DMS 273 (cell line): ENCODE measurements at regions not wholly inside any gene's neighbourhood (a gene's known extent, or its start where the extent isn't known, plus 50 kb on each side); places are given as distances from the start of the nearest gene placed in this dataset.

ENCODE experiments used
- DNase-seq: peaks from one replicate; lab custom pipeline; 2025; ENCODE audit not compliant: unreplicated experiment; lab: John Stamatoyannopoulos, UW

DNA sequence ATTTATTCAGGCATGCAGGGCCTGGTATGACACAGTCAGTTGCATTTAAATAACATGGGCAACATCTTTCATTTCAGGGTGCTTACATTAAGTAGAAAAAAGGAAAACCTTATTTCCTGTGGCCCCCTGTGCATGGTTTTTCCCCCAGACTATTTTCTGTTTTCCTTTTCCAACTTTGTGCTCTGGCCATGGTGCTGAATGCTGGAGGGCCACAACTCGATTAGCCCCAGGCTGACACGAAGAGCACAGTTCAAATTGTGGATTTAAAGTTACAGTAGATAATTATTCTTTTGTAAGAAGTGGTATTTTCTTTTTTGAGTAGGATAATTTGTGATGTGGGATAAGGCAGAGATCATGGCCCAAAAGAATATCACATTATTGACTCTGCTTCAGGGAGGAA lies 332.0 kb downstream of the HAO1 start:
- no peak for DNase-seq

DNA sequence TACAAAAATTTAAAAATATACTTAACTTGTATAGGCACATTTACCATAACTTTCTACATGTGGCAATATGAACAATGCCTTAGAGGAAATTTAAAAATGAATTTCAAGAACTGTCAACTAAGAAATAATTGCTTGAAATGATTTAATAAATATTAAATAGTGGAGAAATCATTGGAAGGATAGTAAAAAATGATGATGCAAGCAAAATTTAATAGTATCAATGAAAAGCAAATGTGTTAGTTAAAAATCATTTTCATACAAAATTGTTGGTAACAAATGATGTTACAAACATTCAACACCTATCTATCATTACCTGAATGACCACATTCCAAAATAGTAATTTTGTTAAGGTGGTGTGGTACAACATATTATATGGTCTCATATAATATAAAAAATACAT lies 331.0 kb downstream of the HAO1 start:
- DNase-seq = no peak

DNA sequence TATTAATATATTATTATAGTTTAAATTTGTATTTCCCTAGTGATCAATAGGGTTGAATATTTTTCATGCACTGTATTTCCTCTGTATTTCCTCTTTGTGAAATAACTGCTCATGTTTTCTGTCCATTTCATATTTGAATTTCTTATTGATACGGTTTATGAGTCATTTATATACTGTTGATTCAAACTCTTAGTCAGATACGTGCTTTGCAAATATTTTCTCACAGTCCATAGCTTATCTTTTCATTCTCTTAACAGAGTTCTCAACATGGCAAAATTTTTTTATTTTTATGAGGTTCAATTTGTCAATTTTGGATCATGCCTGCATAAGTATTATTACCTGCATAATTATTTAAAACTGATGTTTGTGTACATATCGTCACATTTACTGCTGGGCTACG lies 329.6 kb downstream of the HAO1 start:
- no peak for DNase-seq

DNA sequence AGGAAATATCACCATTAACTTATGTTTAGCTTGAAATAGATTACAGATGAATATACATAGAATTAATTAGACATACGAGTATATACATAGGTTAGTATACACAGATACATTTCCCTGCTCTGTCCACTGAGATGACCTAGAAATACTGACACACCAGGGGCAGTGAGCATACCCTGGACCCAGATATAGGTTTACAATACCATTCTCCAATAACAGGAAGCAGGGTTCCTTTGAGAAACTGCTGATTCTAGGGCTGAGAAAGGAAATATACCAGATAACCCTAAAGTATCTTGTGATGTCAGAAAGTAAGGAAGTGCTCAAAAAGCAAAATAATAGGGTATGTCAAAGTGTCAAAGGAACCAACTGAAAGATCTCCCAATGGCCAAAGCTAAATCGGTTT lies 322.5 kb downstream of the HAO1 start:
- no peak for DNase-seq

DNA sequence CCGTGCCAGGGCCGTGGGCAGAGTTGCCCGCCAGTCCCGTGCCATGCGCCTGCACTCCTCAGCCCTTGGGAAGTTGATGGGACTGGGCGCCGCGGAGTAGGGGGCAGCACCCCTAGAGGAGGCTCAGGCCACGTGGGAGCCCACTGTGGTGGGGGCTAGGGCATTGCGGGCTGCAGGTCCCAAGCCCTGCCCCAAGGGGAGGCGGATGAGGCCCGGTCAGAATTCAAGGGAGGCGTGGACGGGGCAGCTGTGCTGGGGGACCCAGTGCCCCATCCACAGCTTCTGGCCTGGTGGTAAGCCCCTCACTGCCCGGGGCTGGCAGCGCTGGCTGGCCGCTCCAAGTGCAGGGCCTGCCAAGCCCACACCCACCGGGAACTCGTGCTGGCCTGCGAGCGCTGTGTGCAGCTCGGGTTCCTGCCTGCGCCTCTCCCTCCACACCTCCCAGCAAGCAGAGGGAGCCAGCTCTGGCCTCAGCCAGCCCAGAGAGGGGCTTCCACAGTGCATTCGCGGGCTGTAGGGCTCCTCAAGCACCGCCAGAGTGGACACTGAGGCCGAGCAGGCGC lies 317.8 kb downstream of the HAO1 start:
- no peak for DNase-seq

DNA sequence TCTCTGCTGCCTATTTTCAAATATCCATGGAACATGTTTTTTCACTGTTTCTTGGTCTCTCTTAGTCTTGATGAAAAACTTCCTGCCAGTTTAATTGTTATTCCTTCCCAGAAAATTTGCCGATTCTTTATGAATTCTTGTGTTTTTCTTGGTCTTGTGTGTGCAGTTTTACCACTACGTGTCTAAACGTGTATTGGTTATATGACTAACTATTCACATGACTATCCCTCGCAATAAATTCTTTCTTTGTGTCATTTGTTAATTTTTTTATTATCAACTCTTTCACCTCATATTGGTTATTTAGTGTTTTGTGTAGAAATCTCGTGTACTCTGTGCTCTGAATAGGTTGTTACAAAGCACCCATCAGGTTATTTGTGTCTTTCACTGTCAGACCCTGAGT lies 315.4 kb downstream of the HAO1 start:
- DNase-seq = no peak

DNA sequence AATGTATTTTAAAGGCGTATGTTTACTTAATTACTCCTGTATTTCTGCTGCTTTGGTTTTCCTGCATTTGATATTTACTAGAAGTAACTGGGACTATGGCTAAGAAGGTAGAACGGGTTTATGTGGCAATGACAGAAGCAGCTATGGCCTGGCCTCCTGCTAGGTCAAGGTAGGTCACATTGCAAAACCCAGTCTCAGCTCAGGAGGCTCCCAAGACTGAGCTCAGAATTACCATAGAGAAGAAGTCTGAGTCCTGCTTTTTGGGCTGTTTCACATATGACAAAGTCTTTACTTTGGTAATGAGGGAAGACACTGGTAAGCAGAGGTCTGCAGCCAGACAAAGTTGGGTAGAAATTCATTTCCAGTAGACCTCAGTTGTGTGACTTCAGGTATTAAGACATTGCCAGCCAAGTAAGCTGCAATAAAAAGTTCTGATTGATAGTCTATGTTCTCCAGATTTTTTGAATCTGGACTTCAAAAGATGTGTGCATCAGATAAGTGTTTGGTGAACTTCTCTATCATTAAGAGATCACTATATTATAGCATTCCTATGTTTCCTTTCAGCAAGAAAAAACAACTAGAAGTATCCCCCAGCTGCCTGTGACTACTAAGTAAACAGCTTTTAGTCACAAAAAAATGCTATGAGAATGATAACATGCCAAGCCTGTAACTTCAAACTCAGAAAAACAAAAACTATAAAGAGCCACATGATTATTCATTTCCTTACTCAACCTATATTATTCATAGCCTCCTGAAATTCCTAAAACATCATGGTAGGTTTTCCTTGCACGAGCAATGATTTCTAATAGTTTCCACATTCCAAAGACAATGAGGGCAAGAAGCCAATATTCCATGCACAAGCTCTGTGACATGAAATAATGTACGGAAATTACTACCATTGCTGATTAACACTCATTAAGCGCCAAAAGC lies 312.3 kb downstream of the HAO1 start:
- no peak for DNase-seq

DNA sequence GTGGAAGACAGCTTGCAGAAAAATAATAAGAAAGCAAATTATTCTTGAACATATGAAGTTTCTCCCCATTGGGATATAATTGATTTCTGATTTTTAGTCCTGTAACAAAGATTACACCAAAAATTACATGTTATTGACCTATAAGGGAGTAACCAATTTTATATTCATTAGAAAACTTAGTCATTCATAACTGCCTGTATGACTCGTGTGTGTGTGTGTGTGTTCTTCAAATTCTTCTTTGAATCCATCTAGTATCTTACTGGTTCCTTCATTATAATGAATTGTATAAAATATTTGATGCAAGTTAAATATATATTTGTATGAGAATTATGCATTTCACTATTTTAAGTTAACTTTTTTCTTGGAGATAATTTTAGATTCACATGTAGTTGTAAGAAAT lies 310.4 kb downstream of the HAO1 start:
- no peak for DNase-seq

DNA sequence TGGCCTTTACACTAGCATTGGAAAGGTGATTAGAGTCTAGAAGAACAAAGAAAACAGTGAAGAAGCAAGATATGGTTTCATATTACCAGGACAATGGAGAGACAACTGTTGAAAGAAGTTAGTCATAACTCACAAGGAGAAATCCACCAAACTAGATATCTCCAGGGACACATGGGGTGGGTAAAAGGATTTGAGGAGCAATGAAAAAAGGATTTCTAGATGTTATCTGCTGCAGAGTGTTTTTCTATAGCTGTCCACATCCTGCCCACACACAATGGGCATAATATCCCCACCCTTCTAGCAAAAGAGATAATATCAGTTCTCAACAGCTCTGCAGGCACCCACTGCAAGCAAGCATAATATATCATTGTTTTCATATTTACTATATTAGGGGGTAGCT lies 303.1 kb downstream of the HAO1 start:
- no peak for DNase-seq

DNA sequence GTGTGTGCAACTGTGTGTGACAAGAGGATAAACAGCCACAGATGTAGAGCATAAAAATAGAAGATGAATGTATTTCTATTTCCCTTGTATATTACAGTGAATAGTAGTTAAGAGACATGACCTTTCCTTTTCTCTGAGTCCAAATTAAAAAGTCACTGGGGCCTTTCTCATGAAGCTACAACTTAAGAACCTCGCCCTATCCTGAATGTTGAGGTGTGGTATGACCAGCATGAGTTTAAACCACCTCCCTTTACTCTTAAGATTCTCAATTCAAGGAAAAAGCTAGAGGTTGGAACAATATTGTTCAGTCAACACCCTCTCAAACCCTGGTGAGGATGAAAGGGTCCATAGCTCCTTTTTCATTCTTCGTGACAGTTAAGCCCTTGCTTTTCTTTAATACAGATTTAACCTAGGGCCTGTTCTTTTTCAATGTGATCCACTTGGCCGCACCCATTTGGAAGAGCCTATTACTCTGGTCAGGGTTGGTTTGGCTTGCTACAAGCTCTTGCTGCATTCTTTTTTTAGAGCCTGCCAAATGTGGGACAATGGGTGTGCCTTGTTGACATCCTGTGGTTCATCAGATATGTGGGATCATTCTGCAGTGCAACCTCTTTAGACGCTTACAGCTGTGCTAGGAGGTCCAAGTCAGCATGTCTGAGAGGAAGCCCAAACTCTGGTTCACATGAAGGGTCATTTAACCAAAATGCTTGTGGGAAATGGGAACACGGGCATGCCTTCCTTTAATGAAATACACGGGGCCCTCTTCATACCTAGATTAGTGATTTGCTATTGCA lies 290.0 kb downstream of the HAO1 start:
- no peak for DNase-seq

DNA sequence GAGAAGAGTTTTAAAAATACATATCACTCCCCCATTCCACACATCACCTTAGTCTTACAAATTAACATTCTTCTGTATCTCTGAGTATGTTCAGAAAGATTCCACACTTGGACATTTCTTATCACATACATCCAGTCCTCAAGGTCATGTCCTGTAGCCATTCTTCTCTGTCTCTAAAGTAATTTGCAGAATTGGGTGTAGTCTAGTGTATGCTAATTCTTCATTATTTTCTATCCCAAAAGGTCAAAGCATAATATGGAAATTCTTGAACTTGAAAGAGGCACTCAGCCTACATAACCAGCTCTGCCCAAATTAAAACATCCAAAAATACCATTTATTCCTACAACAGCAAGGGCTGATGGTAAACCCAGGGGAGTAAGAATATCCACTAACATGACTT lies 286.0 kb downstream of the HAO1 start:
- DNase-seq = no peak

DNA sequence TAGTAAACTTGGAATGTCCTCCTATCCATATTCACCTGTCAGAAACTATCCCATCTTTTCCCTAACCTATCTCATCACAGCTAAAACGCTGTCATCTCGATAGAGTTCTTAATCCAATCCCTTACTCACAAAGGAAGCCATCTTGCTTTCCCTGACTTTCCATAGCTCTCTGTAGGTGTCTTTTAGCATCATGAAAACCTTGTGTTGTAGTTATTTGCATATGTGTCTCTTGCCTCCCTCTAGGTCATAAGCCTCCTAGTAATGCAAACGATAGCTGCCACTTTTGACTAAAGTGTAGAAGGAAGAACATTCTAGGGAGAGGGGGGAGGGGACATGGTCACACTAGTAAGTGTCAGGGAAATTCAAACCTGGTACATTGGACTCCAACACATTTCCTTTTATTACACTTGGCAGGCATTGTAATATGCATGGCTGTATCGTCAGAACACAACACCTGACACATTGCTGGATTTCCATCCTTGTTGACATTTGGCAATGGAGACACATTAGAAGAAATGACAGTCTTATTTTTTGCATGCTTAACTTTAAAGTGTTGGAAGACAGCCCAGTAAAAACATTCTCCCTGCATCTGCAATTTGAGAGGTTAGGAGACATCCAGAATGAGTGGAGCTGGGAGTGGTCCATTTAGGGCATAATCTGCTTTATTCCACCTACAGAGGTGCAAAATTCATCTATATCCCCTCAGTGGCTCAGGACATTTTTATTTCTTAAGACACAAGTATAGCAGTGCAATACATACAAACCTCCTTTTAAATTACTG lies 283.4 kb downstream of the HAO1 start:
- DNase-seq = no peak

DNA sequence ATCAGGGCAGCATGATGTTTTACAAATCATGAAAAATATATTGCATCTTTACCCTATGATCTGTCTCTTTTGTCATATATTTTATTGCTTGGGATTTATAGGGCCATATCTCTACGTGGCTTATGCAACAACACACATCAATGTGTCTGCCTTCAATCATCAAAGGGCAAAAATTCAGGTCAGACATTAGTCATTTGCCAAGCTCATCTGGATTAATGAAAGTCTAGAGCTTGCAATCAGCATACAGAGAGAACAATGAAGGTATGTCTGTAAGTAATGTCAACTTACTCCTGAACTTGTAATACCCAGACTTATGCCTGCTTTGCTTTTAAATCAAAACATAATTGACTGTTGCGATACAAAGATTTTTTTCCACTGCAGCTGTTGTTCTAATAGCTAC lies 282.7 kb downstream of the HAO1 start:
- DNase-seq = no peak

DNA sequence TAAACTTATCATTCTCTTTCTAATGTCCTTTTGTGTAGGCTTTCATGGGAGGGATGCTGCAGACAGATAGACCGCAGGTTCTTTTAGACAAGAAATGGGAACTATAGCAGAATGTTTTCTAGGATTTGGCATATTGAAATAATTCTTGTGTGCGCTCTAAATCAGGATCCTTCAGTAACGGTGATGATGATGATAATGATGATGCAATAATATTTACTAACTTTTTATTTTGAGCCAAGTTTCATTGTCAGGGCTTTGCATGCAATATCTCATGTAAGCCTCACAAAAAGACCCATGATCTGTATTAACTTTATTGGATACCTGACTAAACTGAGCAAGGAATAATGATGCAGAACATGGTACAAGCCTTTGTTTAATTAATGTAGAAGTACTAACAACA lies 280.1 kb downstream of the HAO1 start:
- DNase-seq = no peak

DNA sequence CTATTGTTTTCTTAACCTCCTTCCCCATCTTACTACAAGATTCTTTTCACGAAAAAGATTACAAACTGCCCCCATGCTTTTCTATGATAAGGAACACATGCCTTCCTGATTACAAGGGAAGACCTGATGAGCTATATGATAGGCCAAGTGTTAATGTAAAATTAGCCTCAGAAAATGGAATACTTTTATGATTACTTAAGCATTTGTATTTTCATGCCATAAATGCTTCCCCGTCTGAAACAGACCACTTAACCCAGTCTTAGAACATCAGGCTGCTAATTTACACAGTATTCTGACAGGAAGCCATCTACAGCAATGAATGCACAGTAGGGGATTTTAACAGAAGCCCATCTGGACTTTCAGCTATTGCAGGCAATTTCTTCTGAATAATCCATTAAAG lies 274.9 kb downstream of the HAO1 start:
- peak; percentile 20 for DNase-seq

DNA sequence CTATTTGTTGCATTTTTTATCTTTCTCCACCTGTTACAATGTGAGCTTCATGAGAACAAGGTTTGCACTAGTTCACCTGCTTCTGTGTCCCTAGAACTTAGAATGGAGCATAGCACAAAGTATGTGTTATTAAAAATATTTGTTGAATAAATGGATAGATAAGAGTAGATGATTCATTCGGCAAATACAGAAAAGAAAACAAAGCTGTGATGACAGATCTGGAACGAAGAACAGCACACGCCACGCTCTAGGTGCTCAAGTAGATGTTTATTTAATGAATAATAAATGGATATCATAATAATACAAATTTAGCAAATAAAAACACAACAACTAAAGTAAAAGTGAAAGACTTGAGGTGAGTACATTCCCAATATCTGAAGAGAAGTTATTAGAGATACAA lies 273.1 kb downstream of the HAO1 start:
- DNase-seq = no peak

DNA sequence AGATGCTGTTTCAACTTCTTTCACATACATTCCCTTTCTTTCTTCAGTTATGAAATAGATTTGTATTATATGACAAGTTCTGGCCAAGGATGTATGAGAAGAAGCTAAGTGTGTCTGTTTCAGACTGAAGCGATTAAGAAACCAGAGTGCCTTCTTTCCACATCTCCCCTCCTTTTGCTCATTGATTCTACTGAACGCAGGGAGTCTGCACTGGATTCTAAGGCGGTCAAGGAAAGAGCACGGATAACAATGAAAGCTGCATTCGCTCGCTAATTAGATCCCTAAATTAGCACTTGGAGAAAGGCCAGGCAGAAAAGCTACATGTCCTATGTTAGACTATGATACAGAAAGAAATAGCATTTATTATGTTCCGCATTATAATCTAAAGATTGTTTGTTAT lies 267.7 kb downstream of the HAO1 start:
- no peak for DNase-seq

DNA sequence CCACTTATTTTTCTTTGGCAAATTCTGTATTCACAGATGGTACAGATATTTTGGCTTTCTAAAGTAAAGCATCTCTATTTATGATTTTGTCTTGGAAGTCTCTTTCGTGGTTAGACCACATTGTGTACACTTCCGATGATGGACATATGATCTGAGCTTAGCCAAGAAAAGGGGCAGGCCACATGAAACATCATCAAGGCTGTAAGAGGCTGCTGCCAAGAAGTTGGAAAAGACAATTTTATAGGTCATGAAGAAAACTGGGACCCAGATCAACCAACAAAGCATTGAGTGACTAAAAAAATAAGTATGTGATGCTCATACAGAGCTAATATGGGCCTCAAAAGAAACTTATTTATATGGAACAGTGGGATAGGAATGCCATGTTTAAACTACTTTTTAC lies 266.4 kb downstream of the HAO1 start:
- no peak for DNase-seq

DNA sequence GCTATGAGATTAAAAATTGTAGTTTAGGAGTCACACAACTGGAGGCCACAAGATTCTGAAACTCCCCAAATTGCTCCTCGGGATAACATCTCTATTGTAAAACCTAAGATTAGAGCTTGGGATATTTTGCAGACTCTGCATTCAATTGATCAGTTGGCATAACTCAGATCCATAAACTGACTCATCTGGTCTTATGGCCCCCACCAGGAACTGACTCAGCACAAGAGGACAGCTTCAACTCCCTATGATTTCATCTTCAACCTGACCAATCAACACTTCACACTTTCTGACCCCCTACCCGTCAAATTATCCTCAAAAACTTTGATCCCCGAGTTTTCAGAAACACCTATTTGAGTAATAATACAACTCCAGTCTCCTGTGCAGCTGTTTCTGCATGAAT lies 257.3 kb downstream of the HAO1 start:
- no peak for DNase-seq

DNA sequence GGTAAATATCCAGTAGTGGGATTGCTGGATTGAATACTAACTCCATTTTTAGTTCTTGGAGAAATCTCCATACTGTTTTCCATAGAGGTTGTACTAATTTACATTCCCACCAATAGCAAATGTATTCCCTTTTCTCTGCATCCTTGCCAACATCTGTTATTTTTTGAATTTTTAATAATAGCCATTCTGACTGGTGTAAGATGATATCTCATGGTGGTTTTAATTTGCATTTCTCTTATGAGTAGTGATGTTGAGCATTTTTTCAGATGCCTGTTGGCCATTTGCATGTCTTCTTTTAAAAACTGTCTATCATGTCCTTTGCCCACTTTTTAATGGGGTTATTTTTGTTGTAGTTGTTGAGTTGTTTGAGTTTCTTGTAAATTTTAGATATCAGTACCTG lies 253.2 kb downstream of the HAO1 start:
- no peak for DNase-seq

DNA sequence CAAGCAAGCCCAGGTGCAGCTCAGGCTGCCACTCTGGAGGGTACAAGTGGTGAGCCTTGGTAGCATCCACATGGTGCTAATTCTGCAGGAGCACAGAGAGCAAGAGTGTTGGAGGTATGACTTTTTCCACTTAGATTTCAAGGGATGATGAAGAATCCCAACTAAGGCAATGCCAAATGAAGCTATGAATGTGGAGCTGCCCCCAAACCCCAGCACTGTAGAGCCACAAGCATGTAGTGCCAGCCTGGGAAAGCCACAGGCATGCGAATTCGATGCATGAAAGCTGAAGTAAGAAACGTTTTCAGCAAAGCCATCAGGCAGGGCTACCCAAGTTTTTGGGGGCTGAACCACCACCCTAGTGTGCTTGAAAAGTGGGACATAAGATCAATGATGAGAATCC lies 251.1 kb downstream of the HAO1 start:
- no peak for DNase-seq
